WTC11 (cell line): ENCODE measurements at regions not wholly inside any gene's neighbourhood (a gene's known extent, or its start where the extent isn't known, plus 50 kb on each side); places are given as distances from the start of the nearest gene placed in this dataset.

ENCODE experiments used
- ATAC-seq: fragments of 200-7000 bp; cut with Tn5 transposase; 2 replicates; pipeline ENCODE4 v1.10.0; 2021; ENCODE audit warnings: mild to moderate bottlenecking, moderate library complexity
- CTCF ChIA-PET: fragments of 300-600 bp; sonication (Branson Sonifier 250); formaldehyde crosslinking; loops from one replicate; lab custom pipeline; 2021; ENCODE audit warnings: antibody characterized with exemption; lab: Charles Lee
- POLR2A ChIA-PET: fragments of 350-600 bp; sonication (Branson Sonifier 250); formaldehyde crosslinking; loops from one replicate; lab custom pipeline; 2021; ENCODE audit warnings: antibody characterized with exemption; lab: Charles Lee
- DNase-seq: peaks from one replicate; pipeline ENCODE4 v3.0.0; 2021; ENCODE audit warnings: low spot score
- H3K27ac Mint-ChIP-seq: 2 replicates; pipeline ENCODE4 v1.8.0; 2021; ENCODE audit warnings: mixed read lengths
- H3K27me3 Mint-ChIP-seq: 2 replicates; pipeline ENCODE4 v1.8.0; 2021; ENCODE audit warnings: low read depth, mild to moderate bottlenecking, moderate library complexity, mixed read lengths
- H3K36me3 Mint-ChIP-seq: 2 replicates; pipeline ENCODE4 v1.8.0; 2021; ENCODE audit warnings: mixed read lengths
- H3K4me1 Mint-ChIP-seq: 2 replicates; pipeline ENCODE4 v1.8.0; 2022; ENCODE audit warnings: mixed read lengths
- H3K4me3 Mint-ChIP-seq: 2 replicates; pipeline ENCODE4 v1.8.0; 2021; ENCODE audit warnings: mild to moderate bottlenecking, moderate library complexity, mixed read lengths
- H3K9me3 Mint-ChIP-seq: 2 replicates; pipeline ENCODE4 v1.8.0; 2021; ENCODE audit warnings: mixed read lengths
- ATF6 ChIP-seq: sonication (generic); formaldehyde crosslinking; IDR thresholded peaks from 2 replicates; pipeline ENCODE4 v1.8.1; 2023; ENCODE audit warnings: mild to moderate bottlenecking, missing genetic modification reagents
- E2F5 ChIP-seq: sonication (generic); formaldehyde crosslinking; IDR thresholded peaks from 2 replicates; pipeline ENCODE4 v1.8.1; 2022; ENCODE audit warnings: mild to moderate bottlenecking, moderate library complexity, missing genetic modification reagents
- FOXK1 ChIP-seq: sonication (generic); formaldehyde crosslinking; IDR thresholded peaks from 2 replicates; pipeline ENCODE4 v1.8.0; 2022; ENCODE audit warnings: mild to moderate bottlenecking, moderate library complexity, missing genetic modification reagents
- HMGA2 ChIP-seq: fragments of 250-450 bp; sonication (Bioruptor Pico); IDR thresholded peaks from 2 replicates; pipeline ENCODE4 v1.4.0; 2021; ENCODE audit warnings: mild to moderate bottlenecking, moderate library complexity
- MLX ChIP-seq: sonication (generic); formaldehyde crosslinking; IDR thresholded peaks from 2 replicates; pipeline ENCODE4 v1.8.1; 2023; ENCODE audit warnings: mild to moderate bottlenecking, missing genetic modification reagents, moderate library complexity
- MXD4 ChIP-seq: fragments of 250-450 bp; sonication (Bioruptor Pico); IDR thresholded peaks from 2 replicates; pipeline ENCODE4 v1.8.0; 2021; ENCODE audit warnings: mild to moderate bottlenecking, moderate library complexity, borderline replicate concordance
- RORB ChIP-seq: fragments of 250-450 bp; sonication (Bioruptor Pico); IDR thresholded peaks from 2 replicates; pipeline ENCODE4 v1.9.0; 2021; ENCODE audit warnings: mild to moderate bottlenecking
- SMAD4 ChIP-seq: sonication (generic); formaldehyde crosslinking; IDR thresholded peaks from 2 replicates; pipeline ENCODE4 v1.8.0; 2022; ENCODE audit warnings: mild to moderate bottlenecking, missing genetic modification reagents
- ZNF121 ChIP-seq: sonication (generic); formaldehyde crosslinking; IDR thresholded peaks from 2 replicates; pipeline ENCODE4 v1.8.0; 2023; ENCODE audit warnings: missing genetic modification reagents
- ZNF232 ChIP-seq: sonication (generic); formaldehyde crosslinking; IDR thresholded peaks from 2 replicates; pipeline ENCODE4 v1.8.0; 2022; ENCODE audit warnings: mild to moderate bottlenecking, missing genetic modification reagents
- ZNF396 ChIP-seq: fragments of 250-450 bp; sonication (Bioruptor Pico); IDR thresholded peaks from 2 replicates; pipeline ENCODE4 v1.8.0; 2021; ENCODE audit warnings: mild to moderate bottlenecking, moderate library complexity, borderline replicate concordance
- ZNF423 ChIP-seq: fragments of 250-450 bp; sonication (Bioruptor Pico); IDR thresholded peaks from 2 replicates; pipeline ENCODE4 v2.1.2; 2022; ENCODE audit warnings: mild to moderate bottlenecking, moderate library complexity
- TF ChIP-seq, protein P1 (sequence below): sonication (generic); formaldehyde crosslinking; IDR thresholded peaks from 2 replicates; pipeline ENCODE4 v1.8.1; 2023; ENCODE audit warnings: mild to moderate bottlenecking, missing genetic modification reagents
- TF ChIP-seq, protein P2 (sequence below): fragments of 250-450 bp; sonication (Bioruptor Pico); IDR thresholded peaks from 2 replicates; pipeline ENCODE4 v1.9.0; 2021; ENCODE audit warnings: mild to moderate bottlenecking
- TF ChIP-seq, protein P3 (sequence below): sonication (generic); formaldehyde crosslinking; IDR thresholded peaks from 2 replicates; pipeline ENCODE4 v1.8.0; 2023; ENCODE audit warnings: missing genetic modification reagents, mild to moderate bottlenecking, borderline replicate concordance
- TF ChIP-seq, protein P4 (sequence below): sonication (generic); formaldehyde crosslinking; IDR thresholded peaks from 2 replicates; pipeline ENCODE4 v1.8.1; 2023; ENCODE audit warnings: mild to moderate bottlenecking, missing genetic modification reagents, borderline replicate concordance

- Mint-ChIP-seq H3K36me3 (no peaks in the 10 kb centered on the region), H3K4me3 (no peak overlapping the region), H3K9me3 (no peaks in the 10 kb centered on the region), H3K27me3 (no peaks in the 10 kb centered on the region), H3K4me1 (peaks cover 13% of the 10 kb centered on the region), H3K27ac (no peak overlapping the region)
- no peak for ATAC-seq
- POLR2A ChIA-PET, result no interaction called here
- CTCF ChIA-PET, result no interaction called here
- no peak for DNase-seq
- no peak for TF ChIP-seq E2F5 (CRISPR knock-in tag)
- TF ChIP-seq HMGA2 (CRISPR knock-in tag), result peak; percentile 93
- no peak for TF ChIP-seq SMAD4
- TF ChIP-seq ZNF396 (CRISPR knock-in tag), result no peak
- TF ChIP-seq ZNF232 (CRISPR knock-in tag), result no peak
These were observed 648.4 kb upstream of the GBE1 start for GRCh38 chr3:82409842-82410241.

DNA sequence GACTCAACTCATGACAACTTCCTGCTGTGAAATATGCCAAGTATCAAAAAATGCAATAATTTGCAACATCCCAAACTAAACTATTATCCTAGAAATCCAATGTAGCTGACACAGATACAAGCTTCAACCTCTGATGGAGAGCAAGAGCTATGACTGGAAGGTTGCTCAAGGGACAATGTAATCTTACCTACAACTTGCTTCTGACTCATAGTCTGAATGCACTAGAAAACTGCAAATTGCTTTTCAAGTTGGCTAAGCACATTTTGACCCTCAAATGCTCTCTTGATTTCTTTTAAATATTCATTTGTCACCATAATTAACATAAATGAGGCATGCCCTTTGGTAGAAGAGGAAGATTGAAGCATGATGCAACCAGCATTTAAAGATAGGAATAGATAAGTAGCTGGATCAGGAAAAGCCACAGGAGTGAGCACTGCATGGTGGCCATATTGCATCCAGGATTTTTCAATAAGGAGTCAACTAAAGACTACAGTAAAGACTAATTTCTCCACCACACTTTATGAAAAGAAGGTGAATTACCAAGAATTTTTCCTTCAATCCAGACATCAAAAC, 630.8 kb upstream of the GBE1 start:
- no peak for TF ChIP-seq FOXK1
- TF ChIP-seq, protein P1, sequence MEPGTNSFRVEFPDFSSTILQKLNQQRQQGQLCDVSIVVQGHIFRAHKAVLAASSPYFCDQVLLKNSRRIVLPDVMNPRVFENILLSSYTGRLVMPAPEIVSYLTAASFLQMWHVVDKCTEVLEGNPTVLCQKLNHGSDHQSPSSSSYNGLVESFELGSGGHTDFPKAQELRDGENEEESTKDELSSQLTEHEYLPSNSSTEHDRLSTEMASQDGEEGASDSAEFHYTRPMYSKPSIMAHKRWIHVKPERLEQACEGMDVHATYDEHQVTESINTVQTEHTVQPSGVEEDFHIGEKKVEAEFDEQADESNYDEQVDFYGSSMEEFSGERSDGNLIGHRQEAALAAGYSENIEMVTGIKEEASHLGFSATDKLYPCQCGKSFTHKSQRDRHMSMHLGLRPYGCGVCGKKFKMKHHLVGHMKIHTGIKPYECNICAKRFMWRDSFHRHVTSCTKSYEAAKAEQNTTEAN (CRISPR knock-in tag), result no peak
- ChIA-PET CTCF (no interaction called here), POLR2A (no interaction called here)
- H3K36me3 Mint-ChIP-seq, result 0 out of 2 replicates have a peak, but pooled peaks cover 3% of the 10 kb centered on the region
- no peak overlapping the region for H3K4me3 Mint-ChIP-seq
- H3K9me3 Mint-ChIP-seq, result peaks cover 14% of the 10 kb centered on the region
- H3K4me1 Mint-ChIP-seq, result no peaks in the 10 kb centered on the region
- no peak for DNase-seq
- no peak overlapping the region for H3K27ac Mint-ChIP-seq
- ATAC-seq, result no peak
- H3K27me3 Mint-ChIP-seq, result no peaks in the 10 kb centered on the region

GRCh38 chr3:82390868-82391267, 629.4 kb upstream of the GBE1 start:
- DNase-seq, result no peak
- H3K27ac Mint-ChIP-seq, result no peak overlapping the region
- no peak overlapping the region for H3K4me3 Mint-ChIP-seq
- CTCF ChIA-PET, result no interaction called here
- ATAC-seq, result no peak
- H3K27me3 Mint-ChIP-seq, result no peaks in the 10 kb centered on the region
- H3K4me1 Mint-ChIP-seq, result no peaks in the 10 kb centered on the region
- 0 out of 2 replicates have a peak, but pooled peaks cover 3% of the 10 kb centered on the region for H3K36me3 Mint-ChIP-seq
- POLR2A ChIA-PET, result interaction anchor here (0.7 kb wide), 1 partner anchor 446 kb away, joined by 3 read pairs; no protein-coding TSS in a partner anchor
- peaks cover 14% of the 10 kb centered on the region for H3K9me3 Mint-ChIP-seq
- TF ChIP-seq, protein P2, sequence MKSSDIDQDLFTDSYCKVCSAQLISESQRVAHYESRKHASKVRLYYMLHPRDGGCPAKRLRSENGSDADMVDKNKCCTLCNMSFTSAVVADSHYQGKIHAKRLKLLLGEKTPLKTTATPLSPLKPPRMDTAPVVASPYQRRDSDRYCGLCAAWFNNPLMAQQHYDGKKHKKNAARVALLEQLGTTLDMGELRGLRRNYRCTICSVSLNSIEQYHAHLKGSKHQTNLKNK (CRISPR knock-in tag), result no peak
- TF ChIP-seq, protein P3, sequence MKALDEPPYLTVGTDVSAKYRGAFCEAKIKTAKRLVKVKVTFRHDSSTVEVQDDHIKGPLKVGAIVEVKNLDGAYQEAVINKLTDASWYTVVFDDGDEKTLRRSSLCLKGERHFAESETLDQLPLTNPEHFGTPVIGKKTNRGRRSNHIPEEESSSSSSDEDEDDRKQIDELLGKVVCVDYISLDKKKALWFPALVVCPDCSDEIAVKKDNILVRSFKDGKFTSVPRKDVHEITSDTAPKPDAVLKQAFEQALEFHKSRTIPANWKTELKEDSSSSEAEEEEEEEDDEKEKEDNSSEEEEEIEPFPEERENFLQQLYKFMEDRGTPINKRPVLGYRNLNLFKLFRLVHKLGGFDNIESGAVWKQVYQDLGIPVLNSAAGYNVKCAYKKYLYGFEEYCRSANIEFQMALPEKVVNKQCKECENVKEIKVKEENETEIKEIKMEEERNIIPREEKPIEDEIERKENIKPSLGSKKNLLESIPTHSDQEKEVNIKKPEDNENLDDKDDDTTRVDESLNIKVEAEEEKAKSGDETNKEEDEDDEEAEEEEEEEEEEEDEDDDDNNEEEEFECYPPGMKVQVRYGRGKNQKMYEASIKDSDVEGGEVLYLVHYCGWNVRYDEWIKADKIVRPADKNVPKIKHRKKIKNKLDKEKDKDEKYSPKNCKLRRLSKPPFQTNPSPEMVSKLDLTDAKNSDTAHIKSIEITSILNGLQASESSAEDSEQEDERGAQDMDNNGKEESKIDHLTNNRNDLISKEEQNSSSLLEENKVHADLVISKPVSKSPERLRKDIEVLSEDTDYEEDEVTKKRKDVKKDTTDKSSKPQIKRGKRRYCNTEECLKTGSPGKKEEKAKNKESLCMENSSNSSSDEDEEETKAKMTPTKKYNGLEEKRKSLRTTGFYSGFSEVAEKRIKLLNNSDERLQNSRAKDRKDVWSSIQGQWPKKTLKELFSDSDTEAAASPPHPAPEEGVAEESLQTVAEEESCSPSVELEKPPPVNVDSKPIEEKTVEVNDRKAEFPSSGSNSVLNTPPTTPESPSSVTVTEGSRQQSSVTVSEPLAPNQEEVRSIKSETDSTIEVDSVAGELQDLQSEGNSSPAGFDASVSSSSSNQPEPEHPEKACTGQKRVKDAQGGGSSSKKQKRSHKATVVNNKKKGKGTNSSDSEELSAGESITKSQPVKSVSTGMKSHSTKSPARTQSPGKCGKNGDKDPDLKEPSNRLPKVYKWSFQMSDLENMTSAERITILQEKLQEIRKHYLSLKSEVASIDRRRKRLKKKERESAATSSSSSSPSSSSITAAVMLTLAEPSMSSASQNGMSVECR (CRISPR knock-in tag), result no peak
- TF ChIP-seq ZNF423 (CRISPR knock-in tag), result no peak
- TF ChIP-seq MLX (CRISPR knock-in tag), result no peak
- no peak for TF ChIP-seq ZNF121 (CRISPR knock-in tag)
- TF ChIP-seq, protein P4, sequence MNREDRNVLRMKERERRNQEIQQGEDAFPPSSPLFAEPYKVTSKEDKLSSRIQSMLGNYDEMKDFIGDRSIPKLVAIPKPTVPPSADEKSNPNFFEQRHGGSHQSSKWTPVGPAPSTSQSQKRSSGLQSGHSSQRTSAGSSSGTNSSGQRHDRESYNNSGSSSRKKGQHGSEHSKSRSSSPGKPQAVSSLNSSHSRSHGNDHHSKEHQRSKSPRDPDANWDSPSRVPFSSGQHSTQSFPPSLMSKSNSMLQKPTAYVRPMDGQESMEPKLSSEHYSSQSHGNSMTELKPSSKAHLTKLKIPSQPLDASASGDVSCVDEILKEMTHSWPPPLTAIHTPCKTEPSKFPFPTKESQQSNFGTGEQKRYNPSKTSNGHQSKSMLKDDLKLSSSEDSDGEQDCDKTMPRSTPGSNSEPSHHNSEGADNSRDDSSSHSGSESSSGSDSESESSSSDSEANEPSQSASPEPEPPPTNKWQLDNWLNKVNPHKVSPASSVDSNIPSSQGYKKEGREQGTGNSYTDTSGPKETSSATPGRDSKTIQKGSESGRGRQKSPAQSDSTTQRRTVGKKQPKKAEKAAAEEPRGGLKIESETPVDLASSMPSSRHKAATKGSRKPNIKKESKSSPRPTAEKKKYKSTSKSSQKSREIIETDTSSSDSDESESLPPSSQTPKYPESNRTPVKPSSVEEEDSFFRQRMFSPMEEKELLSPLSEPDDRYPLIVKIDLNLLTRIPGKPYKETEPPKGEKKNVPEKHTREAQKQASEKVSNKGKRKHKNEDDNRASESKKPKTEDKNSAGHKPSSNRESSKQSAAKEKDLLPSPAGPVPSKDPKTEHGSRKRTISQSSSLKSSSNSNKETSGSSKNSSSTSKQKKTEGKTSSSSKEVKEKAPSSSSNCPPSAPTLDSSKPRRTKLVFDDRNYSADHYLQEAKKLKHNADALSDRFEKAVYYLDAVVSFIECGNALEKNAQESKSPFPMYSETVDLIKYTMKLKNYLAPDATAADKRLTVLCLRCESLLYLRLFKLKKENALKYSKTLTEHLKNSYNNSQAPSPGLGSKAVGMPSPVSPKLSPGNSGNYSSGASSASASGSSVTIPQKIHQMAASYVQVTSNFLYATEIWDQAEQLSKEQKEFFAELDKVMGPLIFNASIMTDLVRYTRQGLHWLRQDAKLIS (CRISPR knock-in tag), result no peak
- no peak for TF ChIP-seq MXD4 (CRISPR knock-in tag)
- no peak for TF ChIP-seq ATF6 (CRISPR knock-in tag)
- TF ChIP-seq RORB (CRISPR knock-in tag), result no peak
